ENCODE measurements at regions not wholly inside any gene's neighbourhood (a gene's known extent, or its start where the extent isn't known, plus 50 kb on each side); places are given as distances from the start of the nearest gene placed in this dataset.

DNA sequence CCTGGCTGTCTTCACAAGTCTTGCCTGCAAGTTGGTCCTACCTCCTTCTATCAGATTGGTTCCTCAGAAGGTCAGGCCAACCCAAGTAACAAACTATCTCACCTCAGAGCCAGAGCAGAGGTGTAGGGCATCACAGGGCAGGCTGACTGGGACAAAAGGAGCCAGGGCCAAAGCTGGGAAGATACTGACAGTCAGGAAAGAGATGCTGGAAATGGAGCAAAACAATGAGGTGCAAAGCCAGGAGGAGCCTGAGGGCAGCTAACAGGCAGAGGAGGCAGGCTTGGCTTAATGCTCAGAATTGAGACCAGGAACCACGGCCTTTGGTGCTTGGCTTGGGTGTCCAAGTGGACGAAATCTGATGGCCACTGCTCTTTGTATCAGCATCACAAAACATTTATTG, 68.4 kb upstream of the PNMA1 start:
- DNase-seq (ENCODE audit: low spot score), result no peak

DNA sequence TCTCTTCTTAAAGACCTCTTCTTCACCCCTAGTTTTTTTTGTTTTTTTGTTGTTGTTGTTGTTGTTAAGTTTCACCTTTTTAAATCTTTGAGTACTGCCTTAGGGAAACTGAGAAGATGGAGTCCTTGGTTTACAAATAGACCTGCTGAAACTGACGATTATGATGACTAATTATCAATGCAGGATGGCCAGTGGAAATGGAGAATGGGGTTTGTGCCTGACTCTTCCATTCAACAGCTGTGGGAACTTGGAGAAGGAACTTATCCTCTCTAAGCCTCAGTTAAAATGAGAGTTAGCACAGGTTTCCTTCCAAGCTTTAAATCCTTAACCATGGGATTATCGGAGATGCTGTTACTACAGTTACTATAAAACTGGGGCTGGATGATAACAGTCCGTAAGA, 66.7 kb upstream of the PNMA1 start:
- DNase-seq (ENCODE audit: low spot score), result no peak

DNA sequence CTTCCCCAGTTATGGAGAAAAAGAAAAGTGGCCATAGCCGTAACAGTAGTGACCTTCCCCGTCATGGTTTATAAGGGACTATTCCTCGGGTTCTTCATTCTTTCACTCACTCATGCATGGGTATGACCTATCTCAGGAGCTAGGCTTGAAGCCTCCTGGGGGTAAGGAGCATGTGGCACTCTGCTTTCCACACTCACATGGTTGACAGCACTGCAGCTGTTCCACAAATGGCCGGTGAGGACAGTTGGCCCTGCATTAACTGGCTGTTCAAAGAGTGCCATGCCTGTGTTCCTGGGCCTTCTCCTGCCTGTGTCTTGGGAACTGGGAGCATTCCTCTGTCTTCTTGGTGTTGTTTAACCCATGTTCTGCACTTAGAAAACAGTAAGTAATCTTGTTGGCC, 66.2 kb upstream of the PNMA1 start:
- DNase-seq (ENCODE audit: low spot score), result no peak

DNA sequence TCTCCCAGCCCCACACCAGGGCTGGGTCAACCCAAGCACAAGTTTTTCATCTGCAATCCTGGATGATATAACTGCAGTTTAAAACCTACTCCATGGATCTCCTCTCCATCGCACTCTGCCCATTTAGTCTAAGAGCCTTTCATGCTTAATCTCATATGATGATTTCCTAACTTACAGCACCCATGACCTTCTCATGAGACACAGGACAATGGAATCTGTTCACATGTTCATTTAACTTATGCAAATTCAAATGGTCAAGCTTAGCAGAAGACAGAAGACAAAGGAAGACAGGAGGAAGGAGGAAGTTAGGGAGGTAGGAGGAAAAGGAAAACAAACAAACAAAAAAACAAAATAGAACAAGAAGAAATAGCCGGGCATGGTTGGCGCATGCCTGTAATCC, 64.6 kb upstream of the PNMA1 start:
- DNase-seq (ENCODE audit: low spot score), result no peak

DNA sequence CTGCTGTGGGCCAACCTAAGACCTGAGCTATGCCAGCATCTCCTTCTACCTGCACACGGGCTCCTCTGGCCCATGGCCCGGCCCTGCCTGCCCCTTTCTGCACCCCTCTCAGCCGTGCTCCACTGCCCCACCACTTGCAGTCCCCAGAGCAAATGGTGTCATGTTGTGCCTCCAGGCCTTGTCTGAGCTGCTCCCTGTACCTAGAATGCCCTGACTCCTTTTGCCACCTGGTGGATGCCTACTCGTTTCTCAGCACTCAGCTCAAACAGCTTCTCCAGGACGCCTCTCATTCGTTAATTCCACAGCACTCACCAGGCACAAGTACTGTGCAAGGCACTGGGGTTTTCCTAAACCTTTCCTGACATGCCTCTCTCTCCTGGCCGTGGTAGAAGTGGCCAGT, 63.2 kb upstream of the PNMA1 start:
- DNase-seq (ENCODE audit: low spot score), result no peak

DNA sequence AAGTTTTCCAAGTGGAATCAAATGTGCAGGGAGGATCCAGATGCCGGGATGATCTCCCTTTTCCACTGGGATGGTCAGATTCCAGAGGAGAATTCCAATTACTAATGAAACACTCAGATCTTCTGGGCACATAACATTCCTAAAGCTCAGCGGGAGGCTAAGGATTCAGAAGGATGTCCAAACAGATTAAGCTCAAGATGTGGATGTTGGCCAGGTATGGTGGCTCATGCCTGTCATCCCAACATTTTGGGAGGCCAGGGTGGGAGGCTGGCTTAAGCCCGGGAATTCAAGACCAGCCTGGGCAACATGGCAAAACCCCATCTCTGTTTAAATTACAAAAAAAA, 62.0 kb upstream of the PNMA1 start:
- DNase-seq (ENCODE audit: low spot score), result no peak

DNA sequence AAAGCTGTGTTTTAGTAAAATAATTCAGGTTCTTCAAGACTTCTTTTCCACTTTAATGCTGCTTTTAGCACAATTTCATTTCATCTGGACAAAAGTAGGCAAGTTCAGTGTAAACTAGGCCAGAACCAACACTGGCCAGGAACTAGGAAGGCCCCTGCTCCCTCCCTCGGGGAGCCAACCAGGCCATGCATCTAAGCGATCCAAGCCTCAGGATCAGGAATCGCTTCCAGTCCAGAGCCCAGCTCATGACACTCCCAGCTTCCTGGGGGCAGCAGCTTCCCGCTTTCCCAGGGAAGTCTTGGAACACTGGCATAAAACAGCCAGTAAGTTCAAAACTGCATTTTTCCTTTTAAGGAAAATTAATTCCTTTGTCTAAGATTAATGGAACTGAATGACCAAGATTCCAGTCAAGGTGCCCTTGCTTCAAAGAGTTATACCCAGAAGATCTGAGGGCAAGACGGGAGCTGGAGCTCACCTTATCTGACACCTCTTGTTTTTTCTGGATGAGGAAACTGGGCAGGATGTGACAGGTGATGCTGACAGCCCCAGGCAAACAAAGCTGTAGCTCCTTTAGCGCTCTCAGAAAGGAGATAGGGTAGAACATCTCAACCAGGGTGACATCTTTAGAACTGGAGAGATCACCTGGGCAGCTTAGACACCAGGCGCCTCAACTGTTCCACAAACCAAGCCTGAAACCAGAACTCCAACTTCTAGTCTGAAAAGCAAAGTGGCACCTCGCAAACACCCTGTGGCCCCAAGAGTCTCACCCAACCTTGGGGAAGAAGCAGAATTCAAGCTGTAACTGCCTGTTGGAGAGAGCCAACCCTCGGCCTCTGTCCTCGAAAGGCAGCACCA, 61.4 kb upstream of the PNMA1 start:
- DNase-seq (ENCODE audit: low spot score), result no peak

DNA sequence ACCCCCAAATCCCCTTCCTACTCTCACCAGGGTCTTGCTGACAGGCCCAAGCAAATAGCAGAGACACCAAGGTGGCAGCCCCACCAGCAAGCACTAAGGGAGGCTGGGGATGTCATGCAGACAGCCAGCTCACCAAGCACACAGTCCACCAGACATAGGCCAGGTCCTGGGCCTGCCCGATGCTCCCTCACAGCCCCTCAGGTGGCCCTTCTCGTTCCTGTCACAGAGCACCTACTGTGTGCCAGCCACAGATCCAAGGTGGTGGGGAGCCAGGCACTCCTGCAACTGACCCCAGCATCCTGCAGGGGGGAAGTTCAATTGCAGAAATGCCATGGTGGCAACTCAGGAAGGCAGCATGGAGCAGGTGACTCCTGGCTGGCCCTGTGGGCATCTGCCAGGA, 60.5 kb upstream of the PNMA1 start:
- no peak for DNase-seq (ENCODE audit: low spot score)

DNA sequence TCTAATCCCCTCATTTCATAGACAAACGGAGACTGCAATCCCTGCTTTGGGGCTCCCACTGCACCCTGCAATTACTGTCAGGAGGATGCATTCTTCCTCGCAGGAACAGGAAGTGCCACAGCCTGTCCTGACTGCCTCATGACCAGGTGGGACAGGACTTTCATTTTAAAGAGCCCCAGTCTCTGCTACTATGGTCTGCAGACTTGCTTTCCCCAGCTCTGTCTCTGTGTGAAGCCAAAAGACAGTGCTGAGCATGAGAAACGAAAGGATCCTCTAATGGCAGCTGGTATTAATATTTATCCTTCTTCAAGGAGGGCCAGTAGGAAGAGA, 60.0 kb upstream of the PNMA1 start:
- DNase-seq (ENCODE audit: low spot score), result no peak

DNA sequence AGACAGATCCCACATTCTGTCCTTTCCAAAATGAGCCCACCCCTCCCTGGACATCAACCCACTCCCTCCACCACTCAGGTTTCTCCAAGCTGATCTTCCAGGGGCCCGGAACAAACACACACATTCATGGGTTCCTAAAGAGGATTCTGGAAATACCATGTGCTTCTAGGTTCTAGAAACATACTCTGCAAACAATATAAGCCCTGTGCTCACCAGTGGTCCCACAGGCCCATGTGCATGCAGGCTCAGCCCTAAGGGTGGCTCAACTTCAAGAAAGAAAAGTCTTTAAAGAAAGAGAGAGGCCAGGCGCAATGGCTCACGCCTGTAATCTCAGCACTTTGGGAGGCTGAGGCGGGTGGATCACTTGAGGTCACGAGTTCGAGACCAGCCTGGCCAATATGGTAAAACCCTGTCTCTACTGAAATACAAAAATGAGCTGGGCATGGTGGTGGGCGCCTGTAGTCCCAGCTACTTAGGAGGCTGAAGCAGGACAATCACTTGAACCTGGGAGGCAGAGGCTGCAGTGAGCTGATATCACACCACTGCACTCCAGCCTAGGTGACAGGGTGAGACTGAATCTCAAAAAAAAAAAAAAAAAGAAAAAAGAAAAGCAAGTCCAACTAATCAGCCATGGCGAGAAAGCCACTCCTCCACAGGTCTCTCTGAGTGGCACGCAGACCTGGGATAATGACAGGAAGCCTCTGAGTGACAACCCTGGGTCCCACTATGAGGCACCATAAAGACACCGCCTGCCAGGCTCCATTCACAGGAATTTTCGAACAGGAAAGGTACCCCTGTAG, 59.5 kb upstream of the PNMA1 start:
- DNase-seq (ENCODE audit: low spot score), result no peak

DNA sequence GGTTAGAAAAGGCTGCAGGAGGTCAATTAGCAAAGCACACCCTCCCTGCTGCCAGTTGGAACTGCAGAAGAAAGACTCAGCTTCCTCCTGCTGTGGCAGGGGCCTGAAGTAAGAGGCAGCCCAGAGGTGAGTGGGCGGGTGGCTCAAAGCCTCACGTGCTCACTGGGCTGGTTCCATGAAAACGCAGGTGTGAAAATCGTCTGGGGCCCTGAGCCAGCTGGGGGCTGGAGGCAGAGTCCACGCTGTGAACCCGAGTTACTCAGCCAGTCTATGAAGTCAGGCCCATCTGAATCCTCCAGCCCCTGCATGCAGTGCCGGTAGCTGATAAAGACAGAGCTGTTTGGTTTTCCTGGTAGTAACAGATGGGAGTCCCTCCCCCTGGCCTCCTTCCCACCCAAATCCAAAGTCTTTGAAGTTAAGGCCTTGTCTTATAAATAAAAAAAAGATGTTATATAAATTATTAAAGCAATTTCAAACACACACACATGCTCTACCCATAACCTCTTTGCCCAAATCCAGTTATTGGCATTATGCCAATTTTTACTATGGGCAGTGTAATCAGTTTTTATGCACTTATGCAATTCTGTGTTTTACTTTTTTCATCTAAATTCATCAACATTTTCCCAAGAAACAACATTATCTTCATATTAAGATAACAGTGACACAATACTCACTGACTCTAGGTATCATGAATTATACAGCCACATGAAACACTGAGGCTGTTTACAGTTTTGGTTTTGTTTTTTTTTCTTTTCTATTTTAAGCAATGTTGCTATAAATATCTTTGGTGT, 57.9 kb upstream of the PNMA1 start:
- DNase-seq (ENCODE audit: low spot score), result no peak

DNA sequence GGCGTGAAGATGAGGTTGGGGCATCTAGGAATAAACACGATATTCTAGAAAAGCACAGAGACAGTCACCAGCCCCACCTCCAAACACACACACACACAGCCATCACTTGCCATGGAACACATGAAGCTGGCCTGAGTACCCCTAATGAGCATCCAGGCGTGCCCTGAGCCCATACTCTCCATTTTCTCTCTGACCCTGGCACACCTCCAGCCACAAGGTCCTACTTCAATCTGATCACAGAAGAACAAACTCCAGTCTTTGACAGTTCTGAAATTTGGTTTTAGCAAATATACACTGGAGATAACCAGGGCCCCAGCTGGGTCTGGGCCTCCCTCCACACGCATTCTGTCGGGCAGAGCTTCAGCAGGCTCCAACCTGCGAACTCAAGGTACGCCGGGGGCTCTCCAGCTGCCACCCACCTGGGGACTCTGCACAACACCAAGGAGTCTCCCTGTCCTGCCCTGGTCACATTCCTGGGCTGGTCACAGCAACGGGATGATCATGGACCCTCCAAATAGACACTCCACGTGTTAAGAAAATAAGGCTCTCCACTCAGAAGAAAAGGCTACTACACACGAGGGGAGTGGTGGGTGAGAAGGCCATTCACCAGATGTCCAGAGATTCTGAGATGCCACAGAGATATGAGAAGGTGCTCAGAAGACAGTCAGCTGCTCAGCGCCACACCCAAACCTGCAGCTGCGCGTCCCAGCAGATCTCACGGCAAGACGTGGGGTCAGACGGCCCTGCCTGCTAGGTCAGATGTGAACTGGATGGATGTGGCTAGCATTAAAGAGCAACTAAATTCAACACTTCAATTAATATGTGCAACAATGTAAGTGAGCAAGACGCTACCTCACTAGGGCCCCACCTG, 57.0 kb upstream of the PNMA1 start:
- DNase-seq (ENCODE audit: low spot score), result no peak

DNA sequence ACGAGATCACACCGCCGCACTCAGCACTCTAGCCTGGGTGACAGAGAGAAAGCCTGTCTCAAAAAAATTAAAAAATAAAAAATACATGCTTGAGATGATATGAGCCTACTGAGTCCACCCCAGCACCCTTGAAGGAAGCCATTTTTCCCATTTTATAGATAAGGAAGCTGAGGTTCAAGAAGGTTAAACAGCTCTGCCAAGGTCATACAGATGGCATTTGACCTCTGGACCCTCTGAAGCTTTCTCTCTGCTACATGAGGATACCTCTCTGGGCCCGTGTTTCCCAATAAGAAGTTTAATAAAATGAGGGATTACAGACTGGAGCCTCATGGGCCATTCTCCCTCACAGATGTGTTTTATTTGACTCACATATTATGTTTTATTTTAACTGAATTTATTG, 53.9 kb upstream of the PNMA1 start:
- no peak for DNase-seq (ENCODE audit: low spot score)

DNA sequence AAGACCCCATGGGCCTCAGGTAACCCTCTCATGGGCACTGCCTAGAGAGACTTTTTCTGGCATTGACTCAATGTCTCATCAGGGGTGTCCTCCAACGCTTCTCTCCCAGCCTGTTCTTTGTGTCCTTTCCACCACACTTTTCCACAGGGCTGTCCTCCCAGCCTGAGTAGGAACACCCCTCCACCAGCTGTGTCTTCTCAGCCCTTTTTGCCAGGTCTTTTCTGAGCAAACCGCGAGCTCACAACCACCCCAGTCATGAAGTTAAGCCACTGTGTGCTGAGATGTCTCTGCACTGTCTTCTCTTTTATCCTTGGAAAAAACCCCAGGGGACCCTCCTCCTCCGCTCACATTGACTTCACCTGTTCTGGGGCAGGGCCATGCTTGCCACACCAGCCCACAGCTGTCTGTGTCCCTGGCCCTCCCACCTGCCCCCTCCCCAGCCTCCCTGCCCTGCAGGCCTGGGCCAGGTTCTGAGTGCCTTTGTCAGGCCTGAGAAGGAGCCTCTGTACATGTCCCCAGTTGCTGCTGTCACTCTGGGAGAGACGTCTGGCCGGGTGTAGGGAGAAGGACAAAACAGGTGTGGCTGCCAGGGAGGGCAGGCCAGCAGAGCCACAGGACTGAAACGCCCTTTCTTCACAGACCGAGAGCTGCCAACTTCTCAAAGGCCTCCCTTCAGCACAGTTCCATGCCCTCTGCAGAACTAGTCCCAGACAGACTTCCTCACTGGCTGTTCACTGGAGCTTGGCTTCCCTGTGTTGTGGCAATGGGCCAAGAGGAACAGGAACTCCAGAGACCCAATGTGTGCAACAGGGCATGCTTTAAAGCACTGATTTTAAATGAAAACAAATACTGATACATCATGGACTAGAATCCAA, 50.5 kb upstream of the PNMA1 start:
- peak; percentile 72 for DNase-seq (ENCODE audit: low spot score)

Measured in globus pallidus (tissue), 1 donor.